Duodenal mucosa (tissue), 2 donors: ENCODE measurements at regions not wholly inside any gene's neighbourhood (a gene's known extent, or its start where the extent isn't known, plus 50 kb on each side); places are given as distances from the start of the nearest gene placed in this dataset.

Experiments used
- H3K27ac ChIP-seq: one replicate; pipeline ENCODE4 v1.7.0; 2013; ENCODE audit warnings: low read depth, low read length
- H3K27me3 ChIP-seq, 2 donors: one replicate each; pipeline ENCODE4 v1.7.0; 2013; ENCODE audit warnings: low read length in 2 of 2, control low read depth in 1 of 2; ENCODE audit not compliant: insufficient read depth in 2 of 2, control insufficient read depth in 1 of 2
- H3K36me3 ChIP-seq, 2 donors: one replicate each; pipeline ENCODE4 v1.7.0; 2013; ENCODE audit warnings: low read length in 2 of 2, control low read depth in 1 of 2; ENCODE audit not compliant: insufficient read depth in 2 of 2, control insufficient read depth in 1 of 2
- H3K4me1 ChIP-seq, 2 donors: one replicate each; pipeline ENCODE4 v1.7.0; 2013; ENCODE audit warnings: low read length in 2 of 2, control low read depth in 1 of 2; ENCODE audit not compliant: insufficient read depth in 2 of 2, control insufficient read depth in 1 of 2
- H3K4me3 ChIP-seq, 2 donors: one replicate each; pipeline ENCODE4 v1.7.0; 2013; ENCODE audit warnings: low read length in 2 of 2, low read depth in 1 of 2
- H3K9ac ChIP-seq, 2 donors: one replicate each; pipeline ENCODE4 v1.7.0; 2013; ENCODE audit warnings: low read length in 2 of 2, low read depth in 1 of 2
- H3K9me3 ChIP-seq, 2 donors: one replicate each; pipeline ENCODE4 v1.7.0; 2013; ENCODE audit warnings: low read length in 2 of 2, control low read depth in 1 of 2; ENCODE audit not compliant: control insufficient read depth in 1 of 2

DNA sequence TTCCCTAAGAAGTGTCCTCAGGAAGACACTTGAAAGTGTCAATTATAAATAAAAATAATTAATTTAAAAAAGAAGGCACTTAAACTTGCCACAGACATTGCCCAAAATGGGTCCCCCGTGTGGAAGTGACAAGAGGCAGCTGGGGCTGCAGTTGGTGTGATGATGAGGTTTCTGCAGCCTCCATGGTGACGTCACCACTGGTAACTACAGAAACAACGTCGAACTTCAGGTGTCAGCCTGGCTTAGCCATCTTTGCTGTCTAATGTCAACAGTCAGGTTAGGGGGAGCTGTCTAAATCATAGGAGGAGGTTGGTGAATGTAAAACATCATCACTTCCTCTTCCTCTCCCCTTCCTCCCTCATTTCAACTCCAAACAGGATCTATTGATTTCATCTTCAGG is 328.6 kb downstream of the MN1 start:
- H3K4me1 ChIP-seq: no peaks in the 10 kb centered on the region
- no peak overlapping the region for H3K9ac ChIP-seq
- H3K9me3 ChIP-seq: no peaks in the 10 kb centered on the region
- H3K27ac ChIP-seq: no peak overlapping the region
- no peaks in the 10 kb centered on the region for H3K36me3 ChIP-seq
- H3K27me3 ChIP-seq: peaks cover 0 to 4% of the 10 kb centered on the region in 2 donors
- no peak overlapping the region for H3K4me3 ChIP-seq

GRCh38 chr22:27473533-27473932 is 328.0 kb downstream of the MN1 start:
- H3K9me3 ChIP-seq: no peaks in the 10 kb centered on the region
- peaks cover 0 to 4% of the 10 kb centered on the region in 2 donors for H3K27me3 ChIP-seq
- no peak overlapping the region for H3K27ac ChIP-seq
- H3K36me3 ChIP-seq: no peaks in the 10 kb centered on the region
- no peak overlapping the region for H3K4me3 ChIP-seq
- no peaks in the 10 kb centered on the region for H3K4me1 ChIP-seq
- no peak overlapping the region for H3K9ac ChIP-seq

- Histone ChIP-seq H3K27me3 (peaks cover 0 to 4% of the 10 kb centered on the region in 2 donors), H3K36me3 (no peaks in the 10 kb centered on the region), H3K9ac (no peak overlapping the region), H3K27ac (no peak overlapping the region), H3K4me1 (no peaks in the 10 kb centered on the region), H3K4me3 (no peak overlapping the region), H3K9me3 (no peaks in the 10 kb centered on the region)
Observed at GRCh38 chr22:27474112-27474571, 327.4 kb downstream of the MN1 start.

DNA sequence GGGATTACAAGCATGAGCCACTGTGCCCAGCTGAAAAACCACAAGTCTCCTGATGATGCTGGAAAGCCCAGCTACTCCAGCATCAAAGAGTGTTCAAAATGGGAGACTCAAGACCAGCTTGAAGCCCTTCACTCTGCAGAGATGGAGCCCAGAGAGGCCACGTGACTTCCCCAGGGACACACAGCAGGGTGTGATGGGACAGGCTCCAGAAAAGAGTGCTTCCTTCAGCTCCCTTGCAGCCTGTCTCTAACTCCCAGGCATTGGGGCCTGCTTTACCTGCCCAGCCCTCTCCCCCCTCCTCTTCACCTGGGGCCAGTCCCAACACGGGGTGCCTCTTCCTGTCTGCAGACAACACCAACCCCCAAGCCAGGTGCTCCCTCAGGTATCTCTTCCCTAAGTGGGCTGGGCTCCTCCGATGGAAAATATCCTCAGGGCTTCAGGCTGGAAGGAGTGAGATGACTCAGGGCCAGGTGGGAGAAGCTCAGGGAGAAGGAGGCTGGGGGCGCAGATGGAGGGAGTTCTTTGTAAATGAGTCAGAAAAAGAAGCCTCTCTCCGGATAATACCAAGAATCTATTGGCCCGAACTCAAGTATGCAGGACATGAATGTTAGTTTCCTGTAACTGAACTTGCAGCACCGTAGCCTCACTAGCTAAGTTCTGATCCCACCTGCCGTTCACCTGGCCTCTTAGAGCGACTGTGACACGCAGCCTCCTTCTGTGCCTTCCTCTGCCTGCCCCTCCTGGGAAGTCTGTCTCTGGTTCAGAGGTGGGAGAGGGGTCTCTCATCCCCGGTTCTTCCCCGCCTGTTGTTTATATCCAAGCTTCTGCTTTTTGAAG is 326.6 kb downstream of the MN1 start:
- Histone ChIP-seq H3K4me1 (no peaks in the 10 kb centered on the region), H3K27ac (no peak overlapping the region), H3K4me3 (no peak overlapping the region), H3K9ac (no peak overlapping the region), H3K9me3 (no peaks in the 10 kb centered on the region), H3K36me3 (no peaks in the 10 kb centered on the region), H3K27me3 (peaks cover 0 to 4% of the 10 kb centered on the region in 2 donors)

DNA sequence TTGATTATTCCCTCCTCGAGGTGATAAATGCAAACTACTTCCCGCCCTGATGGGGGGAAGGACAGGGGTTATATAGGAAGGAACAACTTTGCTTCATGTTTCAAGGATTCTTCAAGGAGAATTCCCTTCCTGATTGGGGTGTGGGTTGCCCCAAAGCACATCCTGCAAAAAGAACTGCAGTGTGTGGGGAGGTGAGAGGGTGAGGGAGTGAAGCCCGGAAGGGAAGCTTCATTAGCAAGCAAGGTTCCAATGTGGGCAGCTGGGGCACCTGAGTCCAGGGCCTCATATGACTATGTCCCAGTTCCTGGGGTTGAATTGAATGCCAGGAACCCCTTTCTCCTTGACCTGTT is 326.0 kb downstream of the MN1 start:
- Histone ChIP-seq H3K9ac (no peak overlapping the region), H3K4me3 (no peak overlapping the region), H3K36me3 (no peaks in the 10 kb centered on the region), H3K4me1 (no peaks in the 10 kb centered on the region), H3K27ac (no peak overlapping the region), H3K27me3 (peaks cover 0 to 4% of the 10 kb centered on the region in 2 donors), H3K9me3 (no peaks in the 10 kb centered on the region)

DNA sequence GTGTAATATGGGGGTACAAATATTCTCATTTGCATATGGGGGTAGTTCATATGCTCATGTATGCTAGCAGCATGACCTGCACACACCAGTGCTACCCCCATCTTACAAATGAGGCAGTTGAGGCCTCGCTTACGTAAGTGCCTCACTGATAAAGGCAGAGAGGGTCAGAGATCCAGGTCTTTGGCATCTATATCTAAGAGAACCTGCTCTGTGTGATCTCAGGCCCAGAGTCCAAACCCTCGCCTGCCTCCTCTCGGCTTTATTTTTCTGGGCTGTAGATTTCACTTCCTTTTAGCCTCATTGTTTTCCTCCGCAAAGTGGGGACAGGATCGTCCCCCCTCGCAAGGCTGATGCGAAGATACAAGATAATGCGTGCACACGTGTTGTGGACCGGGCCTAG is 325.2 kb downstream of the MN1 start:
- no peak overlapping the region for H3K4me3 ChIP-seq
- H3K27me3 ChIP-seq: peaks cover 0 to 4% of the 10 kb centered on the region in 2 donors
- no peaks in the 10 kb centered on the region for H3K36me3 ChIP-seq
- no peak overlapping the region for H3K9ac ChIP-seq
- H3K27ac ChIP-seq: no peak overlapping the region
- no peaks in the 10 kb centered on the region for H3K9me3 ChIP-seq
- H3K4me1 ChIP-seq: no peaks in the 10 kb centered on the region

- H3K36me3 ChIP-seq: no peaks in the 10 kb centered on the region
- H3K4me3 ChIP-seq: no peak overlapping the region
- H3K27ac ChIP-seq: no peak overlapping the region
- H3K9me3 ChIP-seq: no peaks in the 10 kb centered on the region
- H3K4me1 ChIP-seq: no peaks in the 10 kb centered on the region
- H3K27me3 ChIP-seq: peaks cover 0 to 4% of the 10 kb centered on the region in 2 donors
- no peak overlapping the region for H3K9ac ChIP-seq
Observed at GRCh38 chr22:27476729-27477128, 324.8 kb downstream of the MN1 start.

- no peaks in the 10 kb centered on the region for H3K4me1 ChIP-seq
Observed at GRCh38 chr22:27477171-27477570, 324.4 kb downstream of the MN1 start.

GRCh38 chr22:27480487-27480886 is 321.1 kb downstream of the MN1 start:
- Histone ChIP-seq H3K4me1 (no peaks in the 10 kb centered on the region), H3K27ac (no peak overlapping the region), H3K4me3 (no peak overlapping the region), H3K9me3 (no peaks in the 10 kb centered on the region), H3K27me3 (no peaks in the 10 kb centered on the region), H3K36me3 (no peaks in the 10 kb centered on the region), H3K9ac (no peak overlapping the region)

More at GRCh38 chr22:27477171-27477570, 324.4 kb downstream of the MN1 start:
- H3K27ac ChIP-seq: no peak overlapping the region
- H3K36me3 ChIP-seq: no peaks in the 10 kb centered on the region
- H3K27me3 ChIP-seq: peaks cover 0 to 4% of the 10 kb centered on the region in 2 donors
- H3K9ac ChIP-seq: no peak overlapping the region
- H3K9me3 ChIP-seq: no peaks in the 10 kb centered on the region
- H3K4me3 ChIP-seq: no peak overlapping the region

GRCh38 chr22:27482402-27482801 is 319.2 kb downstream of the MN1 start:
- Histone ChIP-seq H3K27me3 (no peaks in the 10 kb centered on the region), H3K9me3 (no peaks in the 10 kb centered on the region), H3K9ac (no peak overlapping the region), H3K27ac (no peak overlapping the region), H3K36me3 (no peaks in the 10 kb centered on the region), H3K4me1 (no peaks in the 10 kb centered on the region), H3K4me3 (no peak overlapping the region)
